ENCODE measurements at regions not wholly inside any gene's neighbourhood (a gene's known extent, or its start where the extent isn't known, plus 50 kb on each side); places are given as distances from the start of the nearest gene placed in this dataset.
"Not testable (repeated sequence)": the region's sequence is repeated elsewhere in the genome, so short reads cannot be mapped to it uniquely, and the experiment has no call there.

- DNase-seq (ENCODE audit: low read depth) = no peak
Measured at GRCh38 chr1:184888505-184888904, 85.8 kb downstream of the NIBAN1 start.

GRCh38 chr1:184882957-184883815, 91.1 kb downstream of the NIBAN1 start:
- no peak for DNase-seq (ENCODE audit: low read depth)

GRCh38 chr1:184881941-184882913, 92.1 kb downstream of the NIBAN1 start:
- DNase-seq (ENCODE audit: low read depth) = no peak

GRCh38 chr1:184879876-184880557, 94.3 kb downstream of the NIBAN1 start:
- no peak for DNase-seq (ENCODE audit: low read depth)

- no peak for DNase-seq (ENCODE audit: low read depth)
Measured at GRCh38 chr1:184878602-184879001, 95.7 kb downstream of the NIBAN1 start.

GRCh38 chr1:184878002-184878401, 96.3 kb downstream of the NIBAN1 start:
- no peak for DNase-seq (ENCODE audit: low read depth)

GRCh38 chr1:184876015-184876414, 98.3 kb downstream of the NIBAN1 start:
- DNase-seq (ENCODE audit: low read depth) = not testable (repeated sequence)

GRCh38 chr1:184875218-184875617, 99.1 kb downstream of the NIBAN1 start:
- no peak for DNase-seq (ENCODE audit: low read depth)

GRCh38 chr1:184870319-184870718, 104.0 kb downstream of the NIBAN1 start:
- no peak for DNase-seq (ENCODE audit: low read depth)

- no peak for DNase-seq (ENCODE audit: low read depth)
Measured at GRCh38 chr1:184867866-184868689, 106.2 kb downstream of the NIBAN1 start.

- no peak for DNase-seq (ENCODE audit: low read depth)
Measured at GRCh38 chr1:184866991-184867788, 107.1 kb downstream of the NIBAN1 start.

GRCh38 chr1:184866586-184866985, 107.7 kb downstream of the NIBAN1 start:
- no peak for DNase-seq (ENCODE audit: low read depth)

GRCh38 chr1:184865831-184866230, 108.5 kb downstream of the NIBAN1 start:
- DNase-seq (ENCODE audit: low read depth) = no peak

GRCh38 chr1:184861755-184862336, 107.2 kb upstream of the EDEM3 start:
- no peak for DNase-seq (ENCODE audit: low read depth)

GRCh38 chr1:184860985-184861754, 106.5 kb upstream of the EDEM3 start:
- DNase-seq (ENCODE audit: low read depth) = no peak

GRCh38 chr1:184860535-184860934, 105.9 kb upstream of the EDEM3 start:
- DNase-seq (ENCODE audit: low read depth) = no peak

GRCh38 chr1:184859381-184860105, 104.9 kb upstream of the EDEM3 start:
- no peak for DNase-seq (ENCODE audit: low read depth)

- no peak for DNase-seq (ENCODE audit: low read depth)
Measured at GRCh38 chr1:184858288-184858687, 103.6 kb upstream of the EDEM3 start.
